HEK293T (cell line): ENCODE measurements at regions not wholly inside any gene's neighbourhood (a gene's known extent, or its start where the extent isn't known, plus 50 kb on each side); places are given as distances from the start of the nearest gene placed in this dataset.

Experiments
- BHLHE40 ChIP-seq: fragments of 450-650 bp; IDR thresholded peaks from 2 replicates; pipeline ENCODE4 v1.6.1; 2016; ENCODE audit warnings: mild to moderate bottlenecking, moderate library complexity, borderline replicate concordance
- ELF4 ChIP-seq: fragments of 450-650 bp; IDR thresholded peaks from 2 replicates; pipeline ENCODE4 v1.6.1; 2017; ENCODE audit warnings: antibody characterized with exemption
- HDGF ChIP-seq: fragments of 450-650 bp; IDR thresholded peaks from 2 replicates; pipeline ENCODE4 v1.6.1; 2017; ENCODE audit warnings: antibody characterized with exemption, borderline replicate concordance
- NFRKB ChIP-seq: fragments of 450-650 bp; IDR thresholded peaks from 2 replicates; pipeline ENCODE4 v1.6.1; 2016; ENCODE audit warnings: mild to moderate bottlenecking, moderate library complexity
- TARDBP ChIP-seq: fragments of 450-650 bp; IDR thresholded peaks from 2 replicates; pipeline ENCODE4 v1.6.1; 2016
- ZNF384 ChIP-seq: fragments of 450-650 bp; IDR thresholded peaks from 2 replicates; pipeline ENCODE4 v1.6.1; 2016

DNA sequence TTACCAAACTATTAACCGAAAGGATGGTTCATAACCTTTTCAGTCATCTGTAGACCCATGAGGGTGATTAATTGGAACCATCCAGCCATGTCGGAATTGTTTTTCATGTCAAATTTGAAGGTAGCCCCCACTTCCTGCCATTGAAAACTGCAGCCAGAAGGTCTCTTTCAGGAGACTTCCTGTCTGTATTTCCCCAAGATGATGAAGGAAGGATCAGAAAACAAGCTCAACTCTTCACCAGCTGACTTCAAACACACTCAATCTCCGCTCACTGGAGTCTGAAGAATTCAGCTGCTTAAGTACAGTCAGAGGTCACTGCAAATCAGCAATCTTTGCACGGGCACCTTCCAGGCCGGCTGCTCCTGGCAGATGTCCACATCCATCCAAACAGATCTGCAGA lies 291.7 kb upstream of the NPVF start:
- no peak for TF ChIP-seq BHLHE40
- no peak for TF ChIP-seq ZNF384
- TF ChIP-seq HDGF = no peak
- TF ChIP-seq ELF4 = no peak
- TF ChIP-seq NFRKB = no peak
- TF ChIP-seq TARDBP = no peak
